GM21381 (cell line): ENCODE measurements at regions not wholly inside any gene's neighbourhood (a gene's known extent, or its start where the extent isn't known, plus 50 kb on each side); places are given as distances from the start of the nearest gene placed in this dataset.
A peak's percentile ranks its signal among the peaks of the same experiment; 100 is the strongest.

Experiments used
- ATAC-seq: cut with Tn5 transposase; IDR thresholded peaks from one replicate; pipeline ENCODE4 v1.9.1; 2021; ENCODE audit warnings: mild to moderate bottlenecking, moderate library complexity; ENCODE audit not compliant: unreplicated experiment

DNA sequence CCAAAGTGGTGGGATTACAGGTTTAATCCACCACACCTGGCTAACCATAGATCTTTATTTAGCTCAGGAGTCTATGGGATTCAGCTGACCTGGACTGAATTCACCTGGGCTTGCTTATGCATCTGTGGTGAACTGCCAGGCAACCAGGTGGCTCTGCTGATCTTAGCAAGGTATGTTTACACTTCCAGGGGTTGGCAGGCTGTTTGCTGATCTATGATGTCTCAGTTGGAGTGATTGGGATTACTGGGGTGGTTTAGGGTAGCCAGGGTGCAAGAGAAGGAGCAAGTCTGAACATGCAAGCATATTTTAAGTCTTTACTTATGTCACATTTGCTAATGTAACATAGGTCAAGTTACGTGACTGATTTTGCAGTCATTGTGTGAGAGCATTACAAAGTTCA is 63.6 kb upstream of the JAK2 start:
- no peak for ATAC-seq

DNA sequence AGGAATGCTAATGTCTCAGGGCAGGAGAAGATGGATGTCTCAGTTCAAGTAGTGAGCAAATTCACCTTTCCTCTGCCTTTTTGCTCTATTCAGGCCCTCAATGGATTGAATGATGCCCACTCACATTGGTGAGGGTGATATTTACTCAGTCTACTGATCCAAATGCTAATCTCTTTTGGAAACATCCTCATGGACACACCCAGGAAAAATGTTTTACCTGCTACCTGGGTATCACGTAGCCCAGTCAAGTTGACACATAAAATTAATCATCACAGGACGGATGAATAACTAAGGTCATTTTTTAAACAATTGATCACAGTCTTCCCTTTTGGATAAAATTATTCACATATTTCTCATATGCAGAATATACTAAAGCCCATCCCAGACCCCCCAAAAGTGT is 63.0 kb upstream of the JAK2 start:
- no peak for ATAC-seq

DNA sequence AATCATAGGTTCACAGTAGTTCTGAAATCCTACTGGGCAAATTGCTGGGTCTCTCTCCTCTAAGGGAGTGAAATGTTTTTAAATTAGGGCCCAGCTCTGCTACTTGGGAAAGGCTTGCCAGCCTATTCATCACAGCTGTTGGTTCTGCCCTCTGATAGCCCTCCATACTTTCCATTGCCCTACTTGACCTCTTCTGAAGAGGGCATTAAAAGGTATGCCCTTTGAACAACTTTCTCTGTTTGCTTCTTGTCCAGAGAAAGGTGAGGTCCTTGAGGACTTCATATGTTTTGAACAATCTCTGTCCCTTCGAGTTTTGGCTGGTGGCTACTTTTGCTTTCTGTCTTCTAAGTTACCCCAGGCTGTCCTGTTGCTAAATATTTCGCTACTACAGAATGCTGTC is 62.3 kb upstream of the JAK2 start:
- no peak for ATAC-seq

DNA sequence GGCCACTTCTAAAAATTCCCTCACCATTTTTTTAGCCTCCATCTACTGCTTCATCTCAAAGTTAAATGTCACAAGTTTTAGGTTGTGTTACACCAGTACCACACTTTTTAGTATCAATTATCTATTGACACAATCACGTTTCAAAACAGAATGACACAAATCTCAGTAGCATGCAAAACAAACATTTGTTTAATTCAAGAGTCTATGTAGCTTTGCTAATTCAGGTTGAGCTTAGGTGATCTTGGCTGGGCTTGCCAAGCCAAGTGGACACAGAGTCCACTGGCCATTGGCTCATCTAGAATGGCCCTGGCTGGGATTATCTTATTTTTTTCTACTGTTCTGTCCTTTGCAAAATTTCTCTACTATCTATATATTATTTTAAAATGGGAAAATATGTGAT is 61.9 kb upstream of the JAK2 start:
- no peak for ATAC-seq

DNA sequence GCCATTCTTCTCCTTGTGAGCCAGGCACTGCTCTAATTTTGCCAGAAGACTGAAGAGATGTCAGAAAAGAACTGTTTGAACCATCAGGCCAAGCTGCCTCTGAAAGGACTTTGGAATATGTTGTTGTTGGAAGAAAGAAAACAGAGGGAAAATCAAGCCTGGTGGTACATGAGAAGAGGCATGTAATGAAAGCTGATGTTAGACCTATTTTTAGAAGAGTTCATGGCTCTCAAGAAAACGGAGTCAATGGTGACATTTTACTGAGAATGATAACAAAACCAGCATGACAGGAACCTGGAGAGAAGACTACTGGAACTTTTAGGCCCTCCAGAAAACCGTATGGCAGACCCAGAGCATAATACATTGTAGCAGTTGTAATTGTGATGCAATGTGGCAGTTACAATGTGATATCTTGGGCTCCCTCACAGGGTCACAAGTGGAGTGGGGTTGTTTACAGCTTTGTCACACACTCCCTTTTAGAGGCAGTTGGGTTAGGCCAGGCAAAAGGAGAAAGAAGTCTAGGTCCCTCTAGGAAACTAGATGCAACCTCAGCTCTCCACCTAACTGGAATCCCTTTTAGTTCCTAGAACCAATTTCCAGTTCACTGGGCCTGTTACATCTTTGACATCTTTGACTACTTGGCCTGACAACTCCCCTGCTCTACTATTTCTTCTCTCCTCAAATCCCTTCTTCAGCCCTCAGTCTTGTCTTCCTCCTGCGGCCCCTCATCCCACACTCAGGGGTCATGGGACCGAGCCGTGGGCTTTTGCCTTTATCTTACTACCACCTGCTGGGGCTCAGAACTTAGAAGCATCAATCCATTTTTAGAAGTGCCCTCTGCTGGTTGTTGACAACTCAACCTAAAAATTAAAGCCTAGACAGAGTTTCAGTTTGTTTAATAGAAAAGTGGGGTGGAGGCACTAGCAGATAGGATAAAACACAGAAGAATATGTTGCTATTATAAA is 61.2 kb upstream of the JAK2 start:
- ATAC-seq = peak; percentile 67

DNA sequence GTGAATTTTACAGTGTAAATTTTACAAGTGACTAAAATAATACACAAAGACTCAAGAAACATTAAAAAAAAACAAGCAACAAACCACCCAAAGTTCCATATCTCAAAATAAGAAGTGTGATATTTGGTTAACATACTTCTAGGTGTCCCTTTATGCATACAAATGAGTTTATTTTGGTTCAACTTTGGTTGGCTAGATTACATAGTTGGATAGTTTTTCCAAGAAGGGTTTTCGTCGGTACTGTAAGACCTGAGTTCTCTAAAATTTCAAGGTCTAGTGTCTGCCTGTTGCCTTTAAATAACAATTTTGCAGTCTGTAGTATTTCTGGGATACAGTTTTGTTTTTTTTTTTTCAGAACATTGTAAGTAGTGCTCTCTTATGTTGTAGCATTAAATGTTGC is 58.8 kb upstream of the JAK2 start:
- ATAC-seq = no peak

DNA sequence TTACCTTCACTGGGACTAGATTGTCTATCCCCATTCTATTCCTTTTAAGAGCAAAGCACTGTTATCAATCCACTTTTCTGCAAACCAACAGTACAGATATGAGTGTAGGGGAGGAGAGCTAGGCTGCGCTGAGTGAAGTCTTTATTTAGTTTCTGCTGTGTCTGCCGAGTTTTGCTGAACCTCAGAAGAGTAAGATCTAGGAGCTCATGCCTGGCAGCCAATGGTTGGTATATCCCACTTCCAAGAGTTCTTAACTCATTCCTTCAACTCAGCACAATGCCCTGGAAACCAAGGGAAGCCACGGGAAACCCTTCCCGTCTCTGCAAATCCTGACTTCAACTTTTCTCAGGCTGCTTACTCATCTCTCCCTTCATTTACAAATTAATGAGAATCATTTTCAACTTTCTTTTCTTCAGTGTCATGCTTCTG is 58.0 kb upstream of the JAK2 start:
- ATAC-seq = peak; percentile 46

DNA sequence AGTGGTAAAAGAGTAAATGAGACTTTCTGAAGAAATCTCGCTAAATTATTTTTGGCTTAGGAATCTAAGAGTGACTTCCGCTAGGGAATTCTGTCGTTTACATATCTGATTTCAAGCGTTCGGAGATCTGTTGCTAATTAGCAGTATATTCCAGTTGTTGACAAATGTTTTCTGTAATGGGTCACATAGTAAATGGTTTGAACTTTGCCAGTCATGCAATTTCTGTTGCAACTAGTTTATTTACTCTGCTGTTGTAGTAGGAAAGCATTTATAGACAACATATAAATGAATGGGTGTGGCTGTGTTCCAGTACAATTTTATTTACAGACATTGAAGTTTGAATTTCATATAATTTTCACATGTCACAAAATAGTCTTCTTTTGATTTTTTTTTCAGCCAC is 57.4 kb upstream of the JAK2 start:
- no peak for ATAC-seq

DNA sequence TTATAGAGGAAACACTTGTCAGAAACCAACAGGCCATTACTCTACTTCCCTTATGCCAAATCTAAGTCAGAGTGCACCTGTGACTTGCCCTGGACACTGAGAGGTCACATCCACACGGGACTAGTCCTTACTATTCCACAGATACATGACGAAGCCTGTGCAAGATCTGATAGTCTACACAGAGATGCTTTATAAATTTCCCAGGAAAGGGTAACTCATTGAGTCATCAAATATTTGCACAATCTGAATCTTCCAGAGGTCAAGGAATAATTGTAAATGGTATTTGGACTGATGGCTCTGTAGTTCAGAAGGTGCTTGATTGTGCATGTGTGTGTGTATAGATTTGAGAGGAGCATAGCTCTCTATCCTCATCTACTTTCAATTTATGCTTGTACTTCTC is 55.2 kb upstream of the JAK2 start:
- ATAC-seq = no peak

DNA sequence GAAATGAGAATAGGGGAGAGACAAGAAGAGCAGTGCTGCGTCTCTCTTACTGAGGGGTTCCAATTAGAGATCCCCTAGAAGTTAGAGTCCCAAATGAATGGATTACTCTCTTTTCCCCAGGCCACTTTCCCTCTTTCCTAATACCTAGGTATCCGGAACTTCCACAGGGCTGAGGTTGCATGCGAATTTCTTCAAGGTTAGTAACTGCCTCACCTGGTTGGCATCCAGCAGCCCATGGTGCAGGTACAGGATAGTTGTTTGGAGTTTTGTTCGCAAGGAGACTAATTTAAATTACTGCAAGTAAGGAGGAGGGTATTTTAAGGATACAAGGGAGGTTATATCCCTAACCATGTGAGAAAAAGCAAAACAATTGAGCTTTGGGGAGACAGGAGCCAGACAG is 52.4 kb upstream of the JAK2 start:
- no peak for ATAC-seq

DNA sequence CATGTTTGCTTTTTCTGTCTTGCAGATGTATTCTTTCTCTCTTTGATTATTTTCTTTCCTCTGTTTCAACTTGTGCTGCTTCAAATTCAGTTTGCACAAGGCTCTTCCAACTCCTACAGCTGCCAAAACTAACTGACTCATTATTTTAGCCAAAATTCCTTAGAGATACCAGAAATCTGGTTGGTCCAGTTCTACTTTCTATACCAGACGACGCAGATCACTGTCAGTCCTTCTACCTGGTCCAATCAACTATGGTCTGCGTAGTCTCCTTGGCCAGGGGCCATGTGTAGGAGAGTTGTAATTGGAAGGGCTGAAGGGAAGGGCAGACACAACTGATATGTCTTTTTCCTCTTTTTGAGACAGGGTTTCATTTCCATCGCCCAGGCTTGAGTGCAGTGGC is 51.9 kb upstream of the JAK2 start:
- ATAC-seq = no peak

DNA sequence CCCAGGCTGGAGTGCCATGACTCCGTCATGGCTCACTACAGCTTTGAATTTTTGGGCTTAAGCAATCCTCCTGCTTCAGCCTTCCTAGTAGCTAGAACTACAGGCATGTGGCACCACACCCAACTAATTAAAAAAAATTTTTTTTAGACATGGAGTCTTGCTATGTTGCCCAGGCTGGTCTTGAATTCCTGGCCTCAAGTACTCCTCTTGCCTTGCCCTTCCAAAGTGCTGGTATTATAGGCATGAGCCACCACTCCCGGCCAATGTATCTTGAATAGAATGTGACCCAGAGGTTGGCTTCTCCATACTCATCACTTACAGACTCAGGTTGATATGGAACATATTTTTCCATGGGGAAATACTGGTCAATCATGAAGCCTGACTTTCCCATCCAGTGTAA is 51.2 kb upstream of the JAK2 start:
- ATAC-seq = no peak

DNA sequence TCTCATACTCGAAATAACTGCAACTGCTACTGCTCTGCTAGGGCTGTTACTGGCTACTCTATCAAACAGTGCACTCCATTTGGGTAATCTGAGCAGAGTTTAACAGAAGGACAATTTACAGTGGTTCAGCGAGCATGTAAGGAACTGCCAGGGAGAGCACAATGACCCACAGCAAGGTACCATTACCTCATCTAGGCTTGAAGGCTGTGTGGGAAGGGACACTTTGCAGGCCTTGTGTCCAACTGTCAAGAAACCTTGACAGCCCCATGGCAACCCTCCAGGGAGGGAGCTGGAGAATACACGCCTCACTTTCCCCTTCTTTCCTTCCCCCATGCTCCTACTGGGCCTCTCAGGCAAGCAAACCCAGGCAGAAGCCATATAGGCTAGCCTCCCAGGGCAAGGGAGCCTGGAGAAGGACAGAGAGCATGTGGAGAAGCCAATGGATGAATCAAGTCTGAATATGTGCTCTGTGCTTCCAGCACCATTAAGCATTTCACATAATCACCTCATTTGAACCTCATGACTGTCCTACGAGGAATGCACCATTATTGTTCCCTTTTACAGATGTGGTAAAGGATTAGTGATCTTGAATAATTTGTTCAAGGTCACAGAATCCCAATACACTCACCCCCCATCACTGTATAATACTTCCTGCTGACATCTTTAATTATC is 49.9 kb upstream of the JAK2 start:
- ATAC-seq = no peak
